RWPE2 (cell line): ENCODE measurements at regions not wholly inside any gene's neighbourhood (a gene's known extent, or its start where the extent isn't known, plus 50 kb on each side); places are given as distances from the start of the nearest gene placed in this dataset.

Source experiments
- ATAC-seq: fragments of 200-7000 bp; cut with Tn5 transposase; 3 replicates; pipeline ENCODE4 v1.9.1; 2021; ENCODE audit warnings: low read depth
- DNase-seq: peaks from one replicate; pipeline ENCODE4 v3.0.0-alpha.2; 2020; ENCODE audit warnings: low spot score
- H3K27ac ChIP-seq: fragments of 450-650 bp; 2 replicates; pipeline ENCODE4 v1.5.1; 2017; ENCODE audit warnings: mild to moderate bottlenecking; ENCODE audit not compliant: poor library complexity, severe bottlenecking
- H3K27me3 ChIP-seq: fragments of 250-450 bp; sonication (Bioruptor Pico); 2 replicates; pipeline ENCODE4 v1.5.1; 2021; ENCODE audit warnings: mild to moderate bottlenecking, moderate library complexity; ENCODE audit not compliant: insufficient read depth, poor library complexity, severe bottlenecking
- H3K36me3 ChIP-seq: fragments of 250-450 bp; sonication (Bioruptor Pico); 2 replicates; pipeline ENCODE4 v1.5.1; 2020; ENCODE audit warnings: low read depth, mild to moderate bottlenecking, moderate library complexity
- H3K4me1 ChIP-seq: fragments of 250-450 bp; sonication (Bioruptor Pico); 2 replicates; pipeline ENCODE4 v1.5.1; 2021; ENCODE audit warnings: mild to moderate bottlenecking, moderate library complexity; ENCODE audit not compliant: insufficient read depth, poor library complexity, severe bottlenecking
- H3K4me3 ChIP-seq: fragments of 250-450 bp; sonication (Bioruptor Pico); 2 replicates; pipeline ENCODE4 v1.5.1; 2021; ENCODE audit warnings: mild to moderate bottlenecking, moderate library complexity; ENCODE audit not compliant: severe bottlenecking
- H3K9me3 ChIP-seq: fragments of 250-450 bp; sonication (Bioruptor Pico); 2 replicates; pipeline ENCODE4 v1.5.1; 2021; ENCODE audit warnings: mild to moderate bottlenecking, moderate library complexity; ENCODE audit not compliant: severe bottlenecking
- CTCF ChIP-seq: fragments of 450-650 bp; IDR thresholded peaks from one replicate; pipeline ENCODE4 v1.5.1; 2017; ENCODE audit warnings: mild to moderate bottlenecking, moderate library complexity; ENCODE audit not compliant: poor library complexity, severe bottlenecking

GRCh38 chr11:38884145-38884865 is 2286.3 kb upstream of the RAG2 start:
- Histone ChIP-seq H3K4me3 (no peak overlapping the region), H3K36me3 (no peaks in the 10 kb centered on the region), H3K9me3 (no peaks in the 10 kb centered on the region), H3K4me1 (no peaks in the 10 kb centered on the region), H3K27ac (no peak overlapping the region), H3K27me3 (no peaks in the 10 kb centered on the region)
- no peak for TF ChIP-seq CTCF
- ATAC-seq, result no peak
- no peak for DNase-seq

GRCh38 chr11:38867338-38867737 is 2269.3 kb upstream of the RAG2 start:
- H3K4me1 ChIP-seq, result no peaks in the 10 kb centered on the region
- ATAC-seq (no peak), DNase-seq (no peak)

GRCh38 chr11:38865922-38866321 is 2267.9 kb upstream of the RAG2 start:
- H3K36me3 ChIP-seq, result no peaks in the 10 kb centered on the region
- ATAC-seq (no peak), DNase-seq (no peak)
- H3K9me3 ChIP-seq, result no peaks in the 10 kb centered on the region
- TF ChIP-seq CTCF, result no peak
- no peak overlapping the region for H3K4me3 ChIP-seq
- no peaks in the 10 kb centered on the region for H3K27me3 ChIP-seq
- no peaks in the 10 kb centered on the region for H3K4me1 ChIP-seq
- H3K27ac ChIP-seq, result no peak overlapping the region

More at GRCh38 chr11:38867338-38867737, 2269.3 kb upstream of the RAG2 start:
- no peaks in the 10 kb centered on the region for H3K27me3 ChIP-seq
- no peak overlapping the region for H3K4me3 ChIP-seq
- no peaks in the 10 kb centered on the region for H3K36me3 ChIP-seq
- no peak overlapping the region for H3K27ac ChIP-seq
- H3K9me3 ChIP-seq, result no peaks in the 10 kb centered on the region
- TF ChIP-seq CTCF, result no peak

DNA sequence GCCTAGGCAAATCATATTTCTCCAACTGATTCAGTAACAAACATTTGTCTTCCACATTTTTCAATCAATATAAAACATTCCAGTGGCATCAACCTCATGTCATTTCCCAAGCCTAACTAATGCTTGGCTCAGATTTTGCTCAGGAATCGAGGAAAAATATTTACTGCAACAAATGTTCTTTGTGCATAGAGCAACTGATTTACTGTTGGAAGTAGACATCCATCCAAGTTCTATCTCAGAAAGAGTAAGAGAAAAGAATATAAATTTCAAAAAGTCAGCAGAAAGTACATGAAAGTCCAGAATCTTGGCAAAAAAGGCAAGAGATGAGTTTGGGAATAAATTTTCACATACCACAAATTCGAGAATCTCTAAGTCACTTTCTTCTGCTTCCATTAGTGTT is 2245.0 kb upstream of the RAG2 start:
- Histone ChIP-seq H3K27me3 (no peaks in the 10 kb centered on the region), H3K4me3 (no peak overlapping the region), H3K27ac (no peak overlapping the region), H3K36me3 (no peaks in the 10 kb centered on the region), H3K4me1 (no peaks in the 10 kb centered on the region), H3K9me3 (no peaks in the 10 kb centered on the region)
- DNase-seq (no peak), ATAC-seq (no peak)
- TF ChIP-seq CTCF, result no peak

DNA sequence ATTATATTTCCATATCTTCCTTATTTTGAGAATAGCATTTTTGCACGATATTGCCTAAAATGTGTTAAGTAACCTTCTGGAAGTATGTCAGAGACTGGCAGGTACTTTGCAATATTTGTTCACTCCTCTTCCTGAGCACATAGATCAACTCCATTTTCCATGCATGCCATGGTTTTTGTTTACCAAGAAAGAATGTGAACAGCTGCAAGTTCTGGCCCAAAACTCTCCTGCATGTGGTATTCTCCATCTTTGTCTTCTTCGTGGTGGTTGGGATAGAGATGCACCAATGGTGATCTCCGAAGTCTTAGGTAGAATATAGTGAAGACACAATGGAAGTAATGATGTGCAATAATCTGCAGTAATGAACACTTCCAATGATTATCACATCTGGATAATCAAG is 2241.0 kb upstream of the RAG2 start:
- no peak for ATAC-seq

More for the DNA sequence above, 2241.0 kb upstream of the RAG2 start:
- no peak for TF ChIP-seq CTCF
- no peak overlapping the region for H3K4me3 ChIP-seq
- no peak overlapping the region for H3K27ac ChIP-seq
- H3K4me1 ChIP-seq, result no peaks in the 10 kb centered on the region
- H3K9me3 ChIP-seq, result no peaks in the 10 kb centered on the region
- DNase-seq, result no peak
- H3K36me3 ChIP-seq, result no peaks in the 10 kb centered on the region
- no peaks in the 10 kb centered on the region for H3K27me3 ChIP-seq
